Middle frontal gyrus (tissue), 1 donor: ENCODE measurements at regions not wholly inside any gene's neighbourhood (a gene's known extent, or its start where the extent isn't known, plus 50 kb on each side); places are given as distances from the start of the nearest gene placed in this dataset.

Experiments used
- DNase-seq: peaks from one replicate; pipeline ENCODE4 v3.0.0-alpha.2; 2015; ENCODE audit warnings: low spot score; ENCODE audit errors: extremely low spot score

DNA sequence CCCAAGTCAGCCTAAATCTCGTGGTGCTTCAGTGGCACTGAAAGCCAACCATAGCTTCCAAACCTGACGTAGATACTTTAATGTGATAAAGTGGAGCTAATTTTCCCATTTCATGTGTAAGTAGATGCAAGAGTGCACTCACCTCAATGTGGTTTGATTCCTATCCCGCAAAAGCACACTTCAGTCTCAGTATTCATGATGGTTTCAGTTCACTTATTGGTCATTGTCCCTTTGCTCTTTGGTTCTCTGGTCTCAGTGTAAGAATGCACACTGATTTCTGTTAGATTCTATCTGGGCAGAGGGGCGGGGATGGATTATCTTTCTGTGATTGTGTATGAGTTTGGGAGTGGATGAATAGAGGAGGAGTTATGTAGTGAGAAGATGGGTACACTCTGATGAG, 340.6 kb downstream of the KCNRG start:
- no peak for DNase-seq

DNA sequence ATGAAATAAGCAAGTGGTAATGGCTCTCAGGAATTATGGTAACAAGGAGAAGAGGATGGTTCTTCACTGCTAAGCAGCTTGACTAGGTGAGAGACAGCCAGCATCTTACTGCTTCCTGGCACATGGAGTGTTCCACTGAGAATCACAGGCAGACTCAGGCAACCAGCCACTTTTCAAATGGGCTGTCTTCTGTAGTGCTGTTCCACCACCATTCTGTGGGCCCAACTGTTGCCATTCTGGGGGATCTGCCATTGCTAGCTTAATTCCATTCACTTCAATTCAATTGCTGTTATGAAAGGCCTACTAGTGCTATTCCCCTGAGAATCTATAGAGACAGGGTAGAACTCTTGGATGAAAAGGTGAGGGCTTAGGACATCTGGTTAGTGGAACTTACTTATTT, 341.9 kb downstream of the KCNRG start:
- no peak for DNase-seq

- no peak for DNase-seq
These were observed 342.4 kb downstream of the KCNRG start for GRCh38 chr13:50357586-50358118.

GRCh38 chr13:50358231-50359040, 343.2 kb downstream of the KCNRG start:
- DNase-seq, result no peak

GRCh38 chr13:50359041-50359367, 343.8 kb downstream of the KCNRG start:
- DNase-seq, result no peak

DNA sequence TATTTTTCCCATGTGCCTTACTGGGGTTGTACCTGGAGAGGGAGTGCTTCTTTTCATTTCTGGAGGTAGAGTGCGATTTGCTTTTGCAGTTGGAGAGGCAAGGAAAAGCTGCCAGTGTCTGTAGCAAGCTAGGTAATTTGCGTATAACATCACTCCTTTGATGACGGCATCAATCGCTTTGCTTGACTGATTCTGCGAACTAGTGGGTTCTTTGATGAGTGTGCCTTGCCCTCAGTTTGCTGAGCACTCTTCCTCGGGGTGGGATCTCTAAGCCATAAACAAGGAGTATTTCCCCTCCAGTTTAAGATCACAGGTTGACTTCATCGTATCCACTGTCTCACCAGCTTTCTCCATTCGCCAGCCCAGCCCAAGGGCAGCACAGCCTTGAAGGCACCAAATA, 344.5 kb downstream of the KCNRG start:
- DNase-seq, result no peak

- no peak for DNase-seq
These were observed 345.4 kb downstream of the KCNRG start for GRCh38 chr13:50360637-50361036.

- no peak for DNase-seq
These were observed 346.0 kb downstream of the KCNRG start for GRCh38 chr13:50361282-50361681.

DNA sequence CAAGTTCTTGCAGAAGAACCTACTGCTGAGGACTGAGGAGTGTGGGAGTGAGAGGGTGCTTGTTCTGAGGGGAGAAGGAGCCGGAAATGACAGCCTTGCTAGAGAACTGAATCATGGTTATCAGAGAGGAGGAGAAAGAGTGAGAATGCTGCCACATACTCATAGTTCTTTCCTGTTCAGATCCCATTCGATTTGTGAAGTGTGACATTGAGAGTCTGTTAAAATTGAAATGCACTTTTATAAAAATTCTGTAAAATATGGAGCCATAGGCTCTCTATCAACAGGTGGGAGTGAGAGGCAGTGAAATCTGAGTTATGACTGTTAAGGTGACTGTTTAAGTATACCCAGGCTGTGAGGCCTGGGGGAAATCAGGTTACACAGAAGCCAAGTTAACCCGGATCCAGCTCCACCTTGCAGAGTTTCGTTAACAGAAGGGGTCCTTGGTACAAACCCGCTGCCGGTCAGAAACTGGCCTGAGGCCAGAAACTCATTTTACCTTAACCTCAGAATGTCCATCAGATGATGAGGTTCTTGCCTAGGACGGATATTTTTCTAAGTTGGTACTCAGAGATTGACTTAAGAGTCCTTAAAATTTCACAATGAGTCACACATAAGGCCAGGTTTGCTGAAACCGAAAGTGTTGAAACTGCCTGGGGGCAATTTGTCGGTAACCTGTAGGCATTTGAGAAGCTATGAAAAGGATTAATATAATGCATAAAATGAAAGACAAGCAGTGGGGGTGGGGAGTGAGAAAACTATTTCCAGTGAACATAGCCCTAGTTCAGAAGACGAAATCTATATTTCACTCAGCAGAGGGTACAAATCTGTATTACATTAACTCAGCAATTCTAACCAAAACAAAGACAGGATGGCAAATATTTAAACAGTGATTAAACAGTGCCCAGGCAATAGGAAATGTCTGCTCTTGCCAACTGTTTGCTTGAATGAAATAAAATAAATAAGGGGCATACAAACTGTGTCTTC, 350.5 kb downstream of the KCNRG start:
- DNase-seq, result no peak

- no peak for DNase-seq
These were observed 351.4 kb downstream of the KCNRG start for GRCh38 chr13:50366488-50367174.

- no peak for DNase-seq
These were observed 354.4 kb downstream of the KCNRG start for GRCh38 chr13:50369646-50370045.

DNA sequence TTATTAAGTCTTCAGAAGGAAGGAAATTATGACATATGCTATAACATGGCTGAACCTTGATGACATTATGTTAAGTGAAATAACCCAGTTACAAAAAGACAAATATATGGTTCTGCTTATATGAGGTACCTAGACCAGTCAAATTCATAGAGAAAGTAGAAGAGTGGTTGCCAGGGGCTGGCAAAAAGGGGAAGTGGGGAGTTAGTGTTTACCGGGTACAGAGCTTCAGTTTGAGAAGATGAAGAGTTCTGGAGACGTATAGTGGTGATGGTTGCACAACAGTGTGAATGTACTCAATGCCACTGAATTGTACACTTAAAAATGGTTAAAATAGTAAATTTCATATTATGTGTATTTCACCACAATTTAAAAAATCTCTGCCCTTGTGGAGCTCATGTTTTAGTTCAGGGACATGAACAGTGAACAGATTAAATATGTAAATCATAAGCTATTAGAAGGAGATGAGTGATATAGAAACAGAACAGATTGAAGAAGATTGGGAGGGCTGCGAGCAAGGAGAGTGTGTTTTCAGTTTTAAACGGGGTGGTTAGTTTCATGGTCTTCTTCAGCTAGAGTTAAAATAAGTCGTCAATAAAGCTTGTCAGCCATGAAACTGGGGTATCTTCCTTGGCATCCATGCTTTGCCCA, 355.2 kb downstream of the KCNRG start:
- no peak for DNase-seq

- no peak for DNase-seq
These were observed 359.3 kb downstream of the KCNRG start for GRCh38 chr13:50374517-50374916.

DNA sequence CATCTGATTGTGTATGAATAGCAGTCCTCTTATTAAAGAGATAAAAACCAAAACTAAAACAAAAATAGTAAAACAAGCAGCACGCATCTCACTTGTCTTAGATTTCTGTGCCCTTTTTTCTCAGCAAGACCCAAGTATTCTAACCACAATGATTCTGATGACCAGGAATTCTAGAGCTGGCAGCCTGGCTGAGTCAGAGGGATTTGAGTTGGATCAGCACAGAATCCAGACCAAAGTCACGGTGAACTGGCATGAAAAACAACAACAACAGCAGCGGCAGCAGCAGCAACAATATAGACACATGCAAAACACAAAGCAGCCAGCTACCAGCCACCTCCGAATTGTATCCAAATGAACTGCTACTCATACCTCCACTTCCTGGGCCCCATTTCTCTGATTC, 360.5 kb downstream of the KCNRG start:
- DNase-seq, result no peak

DNA sequence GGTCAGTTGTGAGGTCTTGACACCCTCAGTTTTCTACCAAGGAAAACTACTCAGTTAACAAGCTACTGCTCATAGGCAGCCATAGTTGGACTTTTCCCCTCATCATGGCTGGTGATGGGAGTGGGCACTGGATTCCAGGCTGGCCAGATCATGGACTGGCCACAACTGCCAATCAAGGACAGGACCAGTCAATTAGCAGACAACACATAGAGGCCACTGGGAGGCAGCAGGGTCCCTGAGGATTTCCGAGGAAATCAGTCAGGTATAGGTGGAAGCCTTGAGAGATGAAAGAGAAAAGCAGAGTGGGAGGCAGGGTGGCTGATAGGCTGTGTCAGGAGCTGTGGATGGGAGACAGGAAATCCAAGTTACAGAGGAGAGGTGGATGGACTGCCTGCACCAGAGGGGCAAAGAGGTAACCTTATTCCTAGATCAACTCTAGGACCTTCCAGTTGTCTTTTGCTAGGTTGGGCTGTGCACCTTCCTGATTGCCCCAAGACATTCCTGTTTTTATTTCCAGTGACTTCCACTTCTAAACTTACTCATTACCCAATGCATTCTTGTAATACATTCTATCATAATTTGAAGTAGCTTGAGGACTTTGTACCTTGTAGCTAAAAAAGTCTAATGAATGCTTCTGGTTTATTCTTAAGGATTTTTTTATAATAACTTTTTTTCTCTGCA, 361.8 kb downstream of the KCNRG start:
- no peak for DNase-seq

GRCh38 chr13:50377726-50378270, 362.6 kb downstream of the KCNRG start:
- no peak for DNase-seq

- no peak for DNase-seq
These were observed 363.3 kb downstream of the KCNRG start for GRCh38 chr13:50378509-50379044.

DNA sequence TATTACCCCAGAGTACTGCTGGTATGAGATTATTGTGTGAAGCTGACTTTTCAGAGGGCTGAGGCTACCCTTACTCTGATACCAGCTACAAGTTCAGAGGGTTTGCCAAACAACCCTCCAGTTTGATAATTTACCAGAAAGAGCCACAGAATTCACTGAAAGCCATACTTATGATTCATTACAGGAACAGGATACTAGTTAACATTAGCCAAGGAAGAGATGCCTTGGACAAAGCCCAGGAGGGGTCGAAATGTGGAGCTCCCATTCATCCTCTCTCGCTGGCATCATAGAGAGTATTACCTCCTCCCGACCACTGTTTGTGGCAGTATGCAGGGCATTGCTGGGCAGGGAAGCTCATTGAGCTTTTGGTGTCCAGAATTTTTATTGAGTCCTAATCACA, 364.3 kb downstream of the KCNRG start:
- no peak for DNase-seq

GRCh38 chr13:50380905-50381304, 365.7 kb downstream of the KCNRG start:
- DNase-seq, result no peak

DNA sequence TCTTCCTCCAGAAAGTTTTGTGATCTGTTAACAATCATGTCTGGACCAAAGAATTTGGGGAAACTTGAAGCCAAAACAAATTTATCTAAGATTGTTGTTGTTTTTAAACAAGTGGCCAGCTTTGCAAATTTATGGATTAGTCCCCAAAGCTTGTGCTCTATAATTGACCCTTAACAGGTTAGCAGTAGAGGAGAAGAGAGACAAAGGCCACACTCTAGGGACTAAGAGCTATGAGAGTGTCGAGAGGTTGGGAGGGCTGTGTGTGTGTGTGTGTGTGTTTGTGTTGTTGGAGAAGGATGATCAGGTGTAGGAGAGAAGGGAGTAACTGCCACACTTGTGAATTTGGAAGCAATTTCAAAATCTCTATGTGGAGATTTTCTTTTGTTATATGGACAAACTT, 367.3 kb downstream of the KCNRG start:
- no peak for DNase-seq
